Neural cell (in vitro differentiated cells): ENCODE measurements at regions not wholly inside any gene's neighbourhood (a gene's known extent, or its start where the extent isn't known, plus 50 kb on each side); places are given as distances from the start of the nearest gene placed in this dataset.

Experiments used
- RAD21 ChIP-seq: fragments of 450-650 bp; conservative IDR thresholded peaks from 2 replicates; pipeline ENCODE4 v1.6.1; 2014; ENCODE audit warnings: antibody characterized with exemption, mild to moderate bottlenecking, moderate library complexity
- REST ChIP-seq: IDR thresholded peaks from 2 replicates; pipeline ENCODE4 v1.6.1; 2012; ENCODE audit warnings: borderline replicate concordance

- TF ChIP-seq RAD21 (no peak), REST (no peak)
These were observed 116.0 kb downstream of the ETS2 start for GRCh38 chr21:38921511-38922251.
